Heart left ventricle (tissue), 16 donors: ENCODE measurements at regions not wholly inside any gene's neighbourhood (a gene's known extent, or its start where the extent isn't known, plus 50 kb on each side); places are given as distances from the start of the nearest gene placed in this dataset.
A peak's percentile ranks its signal among the peaks of the same experiment; 100 is the strongest.

Experiments
- ATAC-seq, 4 donors: fragments of 200-7000 bp; cut with Tn5 transposase; one replicate each; pipeline ENCODE4 v1.9.1; 2020 to 2022; ENCODE audit warnings: moderate library complexity in 4 of 4, mild to moderate bottlenecking in 3 of 4, moderate number of reproducible peaks in 1 of 4
- DNase-seq, 5 donors: peaks; one replicate each; pipeline ENCODE4 v3.0.0-alpha.2; 2020
- H3K27ac ChIP-seq, 12 donors: fragments of 200-600 bp; sonication (generic) in 4 of 12; one replicate each; pipeline versions ENCODE4 v1.5.0 to v1.8.0; 2016 to 2022; ENCODE audit warnings: mild to moderate bottlenecking in 2 of 12
- H3K27me3 ChIP-seq, 9 donors: fragments of 200-600 bp; sonication (generic) in 2 of 9; one replicate each; pipeline versions ENCODE4 v1.5.1 to v1.8.0; 2016 to 2022; ENCODE audit warnings: mild to moderate bottlenecking in 3 of 9
- H3K36me3 ChIP-seq, 9 donors: fragments of 200-600 bp; sonication (generic) in 2 of 9; one replicate each; pipeline versions ENCODE4 v1.5.0 to v1.8.0; 2018 to 2022; ENCODE audit warnings: mild to moderate bottlenecking in 2 of 9
- H3K4me1 ChIP-seq, 12 donors: fragments of 200-600 bp; sonication (generic) in 4 of 12; one replicate each; pipeline versions ENCODE4 v1.5.0 to v1.8.0; 2016 to 2022; ENCODE audit warnings: mild to moderate bottlenecking in 3 of 12
- H3K4me3 ChIP-seq, 12 donors: fragments of 200-600 bp; sonication (generic) in 4 of 12; one replicate each; pipeline versions ENCODE4 v1.5.0 to v1.8.0; 2017 to 2022; ENCODE audit warnings: mild to moderate bottlenecking in 9 of 12, moderate library complexity in 4 of 12
- H3K9me3 ChIP-seq, 12 donors: fragments of 200-600 bp; sonication (generic) in 4 of 12; one replicate each; pipeline versions ENCODE4 v1.5.0 to v1.8.0; 2016 to 2022; ENCODE audit warnings: mild to moderate bottlenecking in 1 of 12
- POLR2A ChIP-seq, 2 donors: fragments of 450-650 bp; IDR thresholded peaks; one replicate each; pipeline ENCODE4 v1.6.1; 2017; ENCODE audit warnings: antibody characterized with exemption in 2 of 2, mild to moderate bottlenecking in 2 of 2, moderate library complexity in 2 of 2
- WGBS, 4 donors: extraction: QIAGEN DNeasy Blood & Tissue Kit in 2 of 4; methylation state at CpG; one replicate each; pipeline versions ENCODE4 v1.1.5 to v1.1.7; 2013 to 2018; 5-methylcytosine and 5-hydroxymethylcytosine counted together
- intact Hi-C, 10 donors: fragments of 100-400 bp; cut with DNase I; formaldehyde crosslinking; loops; one replicate each; pipeline versions ENCODE4 v1.11.1 to v1.14.2; 2022
- TF ChIP-seq, protein P1 (sequence below), 12 donors: fragments of 200-600 bp; sonication (generic) in 4 of 12; IDR thresholded peaks; one replicate each; pipeline versions ENCODE4 v1.5.0 to v1.8.0; 2018 to 2022; ENCODE audit warnings: antibody characterized with exemption in 12 of 12, mild to moderate bottlenecking in 5 of 12
- donor health status: ischemic (EF 13 %, LVEDD 7.1; RV severe dilation, severe dysfunction).
- donor health status: healthy with polysubstance abuse.
- donor health status: DM: no; HTN: yes; CAD: no.
- donor health status: DM: no; HTN: no; CAD: no.
- donor health status: ischemic (EF 25% LVEDD 6.9; RV normal size, moderate dysfunction).
- donor health status: ischemic (EF 25% LVEDD 5.7; RV mildly dilated, moderate dysfunction).
- donor health status: healthy.
- donor health status: DM: yes; HTN: yes; CAD: no.
- donor health status: ischemic (EF 35%, LVEDD 5.7; RV mildly dilated, moderate dysfunction).
- donor health status: nonischemic (EF 11% LVEDD 7.7; RV severe dilation, severe dysfunction).
- donor health status: DM: yes; HTN: yes; CAD: no.
- donor health status: PGD.
- donor health status: ischemic (EF 29% LVEDD 5.4; RV normal size, mild dysfunction).
- donor health status: nonischemic (EF 23%, LVEDD 6.1; RV moderate dilation, normal function).

DNA sequence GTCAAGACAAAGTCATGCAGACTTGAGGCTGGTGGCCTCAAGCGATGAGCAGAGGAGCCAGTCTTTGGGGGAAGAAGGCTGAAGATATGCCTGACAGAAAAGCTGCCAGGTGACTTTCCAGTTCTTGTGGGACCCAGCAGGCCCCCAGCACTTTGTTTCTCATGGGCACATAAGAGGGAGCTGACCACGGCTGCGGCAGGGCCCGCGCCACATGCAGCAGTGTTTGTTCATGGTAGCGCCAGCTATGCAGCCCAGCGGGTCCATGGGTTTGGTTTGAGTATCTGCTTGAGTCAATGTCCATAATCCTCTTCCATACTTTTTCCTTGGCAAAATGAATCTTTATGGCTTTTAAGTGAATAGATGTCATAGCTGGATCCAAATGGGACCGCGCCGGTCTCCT, 91.0 kb upstream of the LY86 start:
- H3K4me3 ChIP-seq, result no peak overlapping the region
- intact Hi-C loops, result loop anchor here in 5 of 10 donors (2.0 to 10.0 kb wide), 4 partner anchors 183 to 443 kb away; no protein-coding TSS in a partner anchor
- ATAC-seq, result no peak

DNA sequence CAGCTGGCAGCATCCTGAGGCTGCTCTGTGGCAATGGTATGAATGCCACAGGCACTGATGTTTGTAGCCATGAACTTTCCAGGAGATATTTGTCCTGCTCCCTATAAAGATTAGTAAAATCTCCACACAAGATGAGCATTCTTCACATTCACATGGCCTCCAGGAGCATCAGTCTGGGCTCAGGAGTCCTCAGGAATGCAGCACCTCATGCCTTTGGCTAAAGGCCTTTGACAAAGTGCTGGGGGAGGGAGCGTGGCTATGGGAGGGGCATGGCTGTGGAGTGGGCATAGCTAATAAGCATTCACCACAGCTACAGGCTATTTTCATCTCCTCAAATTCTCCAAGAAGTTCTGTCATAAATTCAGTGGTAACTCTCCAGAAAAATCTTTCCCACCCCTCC, 90.5 kb upstream of the LY86 start:
- no peak for TF ChIP-seq POLR2A (IDR thresholded peaks at IDR 0.05)
- TF ChIP-seq, protein P1, sequence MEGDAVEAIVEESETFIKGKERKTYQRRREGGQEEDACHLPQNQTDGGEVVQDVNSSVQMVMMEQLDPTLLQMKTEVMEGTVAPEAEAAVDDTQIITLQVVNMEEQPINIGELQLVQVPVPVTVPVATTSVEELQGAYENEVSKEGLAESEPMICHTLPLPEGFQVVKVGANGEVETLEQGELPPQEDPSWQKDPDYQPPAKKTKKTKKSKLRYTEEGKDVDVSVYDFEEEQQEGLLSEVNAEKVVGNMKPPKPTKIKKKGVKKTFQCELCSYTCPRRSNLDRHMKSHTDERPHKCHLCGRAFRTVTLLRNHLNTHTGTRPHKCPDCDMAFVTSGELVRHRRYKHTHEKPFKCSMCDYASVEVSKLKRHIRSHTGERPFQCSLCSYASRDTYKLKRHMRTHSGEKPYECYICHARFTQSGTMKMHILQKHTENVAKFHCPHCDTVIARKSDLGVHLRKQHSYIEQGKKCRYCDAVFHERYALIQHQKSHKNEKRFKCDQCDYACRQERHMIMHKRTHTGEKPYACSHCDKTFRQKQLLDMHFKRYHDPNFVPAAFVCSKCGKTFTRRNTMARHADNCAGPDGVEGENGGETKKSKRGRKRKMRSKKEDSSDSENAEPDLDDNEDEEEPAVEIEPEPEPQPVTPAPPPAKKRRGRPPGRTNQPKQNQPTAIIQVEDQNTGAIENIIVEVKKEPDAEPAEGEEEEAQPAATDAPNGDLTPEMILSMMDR (IDR thresholded peaks at IDR 0.05), result no peak
- H3K4me1 ChIP-seq, result no peaks in the 10 kb centered on the region
- peaks cover 0 to 4% (median 0%) of the 10 kb centered on the region in 9 donors for H3K27me3 ChIP-seq
- H3K4me3 ChIP-seq, result no peak overlapping the region
- H3K36me3 ChIP-seq, result no peaks in the 10 kb centered on the region
- ATAC-seq (no peak), DNase-seq (no peak)
- 77 to 87% (median 80%) methylated on average over 1 of the region's 1 CpG for WGBS, 4 donors
- intact Hi-C loops, result loop anchor here in 5 of 10 donors (2.0 to 10.0 kb wide), 4 partner anchors 183 to 443 kb away; no protein-coding TSS in a partner anchor
- H3K9me3 ChIP-seq, result no peaks in the 10 kb centered on the region
- no peak overlapping the region for H3K27ac ChIP-seq

More for the DNA sequence above, 91.0 kb upstream of the LY86 start:
- H3K4me1 ChIP-seq, result no peaks in the 10 kb centered on the region
- DNase-seq, result no peak
- H3K27me3 ChIP-seq, result peaks cover 0 to 4% (median 0%) of the 10 kb centered on the region in 9 donors
- TF ChIP-seq, protein P1 (IDR thresholded peaks at IDR 0.05), result no peak
- no peak for TF ChIP-seq POLR2A (IDR thresholded peaks at IDR 0.05)
- 93 to 97% (median 95%) methylated on average over 10 of the region's 10 CpGs for WGBS, 4 donors
- H3K27ac ChIP-seq, result no peak overlapping the region
- no peaks in the 10 kb centered on the region for H3K36me3 ChIP-seq
- H3K9me3 ChIP-seq, result no peaks in the 10 kb centered on the region

DNA sequence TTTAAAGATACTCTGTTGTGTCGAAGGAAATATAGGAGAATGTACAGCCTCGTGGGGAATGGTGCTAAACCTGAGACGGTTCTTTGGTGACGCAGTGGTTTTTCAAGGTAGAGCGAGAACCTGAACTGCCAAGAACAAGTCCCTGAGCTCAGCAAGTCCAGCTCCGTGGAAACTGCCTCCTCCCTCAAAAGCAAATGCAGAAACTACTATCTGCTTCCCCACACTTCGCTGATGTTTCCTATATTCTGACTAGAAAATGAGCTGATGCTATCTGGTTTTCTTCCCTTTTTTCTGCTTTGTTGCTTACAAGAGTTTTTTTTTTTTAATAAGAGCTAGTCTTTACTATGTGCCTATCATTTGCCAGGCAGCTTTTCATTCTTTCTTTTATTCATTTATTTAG, 85.3 kb upstream of the LY86 start:
- ATAC-seq, result peak in 3 of 4 donors; percentile 42 to 65 (median 51)
- Histone ChIP-seq H3K27ac (peak overlapping the region in 2 of 12 donors; percentile 22 to 76), H3K4me3 (no peak overlapping the region), H3K4me1 (no peaks in the 10 kb centered on the region), H3K27me3 (peaks cover 0 to 4% (median 0%) of the 10 kb centered on the region in 9 donors), H3K36me3 (no peaks in the 10 kb centered on the region), H3K9me3 (peaks cover 0 to 6% (median 0%) of the 10 kb centered on the region in 12 donors)
- 79 to 89% (median 80%) methylated on average over 7 of the region's 7 CpGs for WGBS, 4 donors
- no peak for DNase-seq
- no peak for TF ChIP-seq POLR2A (IDR thresholded peaks at IDR 0.05)
- intact Hi-C loops, result no loop called here

DNA sequence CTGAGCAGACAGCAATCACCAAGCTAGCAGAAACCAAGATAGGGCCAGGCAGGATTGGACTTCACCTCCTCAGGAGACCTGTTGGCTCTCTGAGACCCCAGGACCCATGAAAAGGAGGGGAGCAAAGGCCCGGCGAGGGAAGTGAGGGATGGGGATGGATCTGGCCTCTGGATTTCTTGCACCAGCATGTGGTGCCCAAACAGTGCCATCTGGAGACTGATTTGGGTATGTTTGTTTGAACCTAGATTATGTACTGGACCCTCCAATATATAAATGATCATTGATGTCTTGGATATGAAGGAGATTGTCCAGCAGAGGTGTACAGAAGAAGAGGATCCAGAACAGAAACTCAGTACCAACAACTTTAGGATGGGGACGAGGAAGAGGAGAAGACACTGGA, 83.4 kb upstream of the LY86 start:
- Histone ChIP-seq H3K9me3 (peaks cover 0 to 9% (median 0%) of the 10 kb centered on the region in 12 donors), H3K27ac (no peak overlapping the region), H3K4me1 (no peaks in the 10 kb centered on the region), H3K27me3 (no peaks in the 10 kb centered on the region), H3K36me3 (no peaks in the 10 kb centered on the region), H3K4me3 (no peak overlapping the region)
- 74 to 79% (median 76%) methylated on average over 3 of the region's 3 CpGs for WGBS, 4 donors
- intact Hi-C loops, result no loop called here
- TF ChIP-seq POLR2A (IDR thresholded peaks at IDR 0.05), result no peak
- TF ChIP-seq, protein P1 (IDR thresholded peaks at IDR 0.05), result no peak
- ATAC-seq, result no peak
- no peak for DNase-seq

DNA sequence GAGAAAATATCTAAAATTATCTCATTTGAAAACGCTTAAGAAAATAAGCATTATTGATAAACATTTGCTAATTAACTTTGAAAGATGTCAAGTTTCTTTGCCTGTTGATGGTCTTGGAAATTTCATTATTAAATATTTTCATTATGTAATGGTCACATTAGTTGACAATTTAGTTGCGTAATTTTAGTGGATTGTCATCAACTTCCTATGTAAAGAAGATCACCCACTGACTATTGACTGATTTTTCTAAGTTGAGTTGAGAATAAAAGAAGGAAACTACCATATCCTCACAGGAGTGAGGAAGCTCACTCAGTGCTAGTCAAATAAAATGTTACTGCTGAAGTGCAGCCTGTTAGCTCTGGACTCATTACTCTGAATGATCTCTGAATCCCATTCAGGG, 79.9 kb upstream of the LY86 start:
- 85 to 88% (median 86%) methylated on average over 2 of the region's 2 CpGs for WGBS, 4 donors
- intact Hi-C loops, result no loop called here
- Histone ChIP-seq H3K27ac (peak overlapping the region in 3 of 12 donors; percentile 26 to 88 (median 47)), H3K4me3 (no peak overlapping the region), H3K27me3 (no peaks in the 10 kb centered on the region), H3K36me3 (no peaks in the 10 kb centered on the region), H3K4me1 (no peaks in the 10 kb centered on the region), H3K9me3 (peaks cover 0 to 9% (median 0%) of the 10 kb centered on the region in 12 donors)
- TF ChIP-seq, protein P1 (IDR thresholded peaks at IDR 0.05), result no peak
- TF ChIP-seq POLR2A (IDR thresholded peaks at IDR 0.05), result no peak
- no peak for ATAC-seq
- DNase-seq, result no peak
